Gastrocnemius medialis (tissue), 4 donors: ENCODE measurements at regions not wholly inside any gene's neighbourhood (a gene's known extent, or its start where the extent isn't known, plus 50 kb on each side); places are given as distances from the start of the nearest gene placed in this dataset.

Experiments used
- POLR2A ChIP-seq, 2 donors: fragments of 450-650 bp; IDR thresholded peaks; one replicate each; pipeline ENCODE4 v1.6.1; 2017; ENCODE audit warnings: antibody characterized with exemption in 2 of 2, mild to moderate bottlenecking in 2 of 2, moderate library complexity in 2 of 2
- TF ChIP-seq, protein P1 (sequence below), 5 experiments: fragments of 450-650 bp in 3 of 5; fragments of 200-600 bp in 2 of 5; sonication (generic) in 2 of 5; IDR thresholded peaks in 4 of 5; conservative IDR thresholded peaks in 1 of 5; 1 replicate in 4 of 5; 2 replicates in 1 of 5; pipeline ENCODE4 v1.5.1; 2016 to 2019; ENCODE audit warnings: antibody characterized with exemption in 5 of 5, mild to moderate bottlenecking in 3 of 5, moderate library complexity in 3 of 5

DNA sequence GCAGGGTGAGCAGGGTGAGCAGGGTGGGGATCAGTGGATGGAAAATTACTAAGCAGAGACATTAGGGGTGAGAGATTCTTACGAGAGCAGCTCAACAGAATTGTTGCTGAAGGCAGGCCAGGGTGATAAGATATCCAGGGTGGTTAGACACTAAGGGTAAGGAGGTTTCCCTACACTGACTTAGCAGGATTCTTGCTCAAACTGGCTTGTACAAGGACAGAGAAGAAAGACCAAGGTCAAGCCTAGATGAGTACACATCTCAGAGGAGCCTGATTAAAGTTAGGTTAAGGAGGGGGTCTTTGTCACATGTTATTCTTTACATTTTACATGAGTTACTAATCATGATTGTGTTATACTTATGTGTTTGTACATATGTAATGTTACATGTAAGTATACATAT is 262.8 kb upstream of the FANCL start:
- TF ChIP-seq, protein P1, sequence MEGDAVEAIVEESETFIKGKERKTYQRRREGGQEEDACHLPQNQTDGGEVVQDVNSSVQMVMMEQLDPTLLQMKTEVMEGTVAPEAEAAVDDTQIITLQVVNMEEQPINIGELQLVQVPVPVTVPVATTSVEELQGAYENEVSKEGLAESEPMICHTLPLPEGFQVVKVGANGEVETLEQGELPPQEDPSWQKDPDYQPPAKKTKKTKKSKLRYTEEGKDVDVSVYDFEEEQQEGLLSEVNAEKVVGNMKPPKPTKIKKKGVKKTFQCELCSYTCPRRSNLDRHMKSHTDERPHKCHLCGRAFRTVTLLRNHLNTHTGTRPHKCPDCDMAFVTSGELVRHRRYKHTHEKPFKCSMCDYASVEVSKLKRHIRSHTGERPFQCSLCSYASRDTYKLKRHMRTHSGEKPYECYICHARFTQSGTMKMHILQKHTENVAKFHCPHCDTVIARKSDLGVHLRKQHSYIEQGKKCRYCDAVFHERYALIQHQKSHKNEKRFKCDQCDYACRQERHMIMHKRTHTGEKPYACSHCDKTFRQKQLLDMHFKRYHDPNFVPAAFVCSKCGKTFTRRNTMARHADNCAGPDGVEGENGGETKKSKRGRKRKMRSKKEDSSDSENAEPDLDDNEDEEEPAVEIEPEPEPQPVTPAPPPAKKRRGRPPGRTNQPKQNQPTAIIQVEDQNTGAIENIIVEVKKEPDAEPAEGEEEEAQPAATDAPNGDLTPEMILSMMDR (IDR thresholded peaks at IDR 0.05 in 4 of 5, conservative IDR thresholded peaks at IDR 0.05 in 1 of 5): no peak
- no peak for TF ChIP-seq POLR2A (IDR thresholded peaks at IDR 0.05)
